ENCODE measurements at regions not wholly inside any gene's neighbourhood (a gene's known extent, or its start where the extent isn't known, plus 50 kb on each side); places are given as distances from the start of the nearest gene placed in this dataset.

GRCh38 chr3:29088579-29088978 is 192.3 kb upstream of the RBMS3 start:
- TF ChIP-seq CTCF (conservative IDR thresholded peaks at IDR 0.05), result no peak
- Mint-ChIP-seq H3K27me3 (ENCODE audit: low read depth) (no peaks in the 10 kb centered on the region), H3K36me3 (ENCODE audit: low read depth) (peaks cover 8% of the 10 kb centered on the region), H3K9me3 (peaks cover 15% of the 10 kb centered on the region), H3K4me1 (no peaks in the 10 kb centered on the region), H3K4me3 (no peak overlapping the region), H3K27ac (ENCODE audit: unreplicated experiment) (no peak overlapping the region)
- DNase-seq (ENCODE audit: low read depth, low spot score), result no peak

- peaks cover 8% of the 10 kb centered on the region for H3K36me3 Mint-ChIP-seq (ENCODE audit: low read depth)
- no peak overlapping the region for H3K4me3 Mint-ChIP-seq
- H3K27me3 Mint-ChIP-seq (ENCODE audit: low read depth), result no peaks in the 10 kb centered on the region
- H3K4me1 Mint-ChIP-seq, result no peaks in the 10 kb centered on the region
- H3K27ac Mint-ChIP-seq (ENCODE audit: unreplicated experiment), result no peak overlapping the region
- peaks cover 15% of the 10 kb centered on the region for H3K9me3 Mint-ChIP-seq
- DNase-seq (ENCODE audit: low read depth, low spot score), result no peak
- TF ChIP-seq CTCF (conservative IDR thresholded peaks at IDR 0.05), result no peak
Measured at GRCh38 chr3:29090912-29091597, 189.8 kb upstream of the RBMS3 start.

- no peak overlapping the region for H3K4me3 Mint-ChIP-seq
- no peak overlapping the region for H3K27ac Mint-ChIP-seq (ENCODE audit: unreplicated experiment)
- no peaks in the 10 kb centered on the region for H3K4me1 Mint-ChIP-seq
- TF ChIP-seq CTCF (conservative IDR thresholded peaks at IDR 0.05), result no peak
- H3K27me3 Mint-ChIP-seq (ENCODE audit: low read depth), result no peaks in the 10 kb centered on the region
- H3K9me3 Mint-ChIP-seq, result peaks cover 20% of the 10 kb centered on the region
- no peak for DNase-seq (ENCODE audit: low read depth, low spot score)
- H3K36me3 Mint-ChIP-seq (ENCODE audit: low read depth), result peaks cover 11% of the 10 kb centered on the region
Measured at GRCh38 chr3:29091599-29092189, 189.2 kb upstream of the RBMS3 start.

- Mint-ChIP-seq H3K36me3 (ENCODE audit: low read depth) (peaks cover 11% of the 10 kb centered on the region), H3K27ac (ENCODE audit: unreplicated experiment) (no peak overlapping the region), H3K9me3 (peaks cover 23% of the 10 kb centered on the region), H3K4me1 (no peaks in the 10 kb centered on the region), H3K4me3 (no peak overlapping the region), H3K27me3 (ENCODE audit: low read depth) (no peaks in the 10 kb centered on the region)
- no peak for TF ChIP-seq CTCF (conservative IDR thresholded peaks at IDR 0.05)
- DNase-seq (ENCODE audit: low read depth, low spot score), result no peak
Measured at GRCh38 chr3:29092348-29092747, 188.5 kb upstream of the RBMS3 start.

GRCh38 chr3:29099296-29099695 is 181.6 kb upstream of the RBMS3 start:
- no peaks in the 10 kb centered on the region for H3K27me3 Mint-ChIP-seq (ENCODE audit: low read depth)
- peaks cover 9% of the 10 kb centered on the region for H3K36me3 Mint-ChIP-seq (ENCODE audit: low read depth)
- no peak overlapping the region for H3K27ac Mint-ChIP-seq (ENCODE audit: unreplicated experiment)
- H3K4me3 Mint-ChIP-seq, result no peak overlapping the region
- H3K4me1 Mint-ChIP-seq, result peaks cover 14% of the 10 kb centered on the region
- H3K9me3 Mint-ChIP-seq, result peaks cover 17% of the 10 kb centered on the region
- TF ChIP-seq CTCF (conservative IDR thresholded peaks at IDR 0.05), result no peak
- no peak for DNase-seq (ENCODE audit: low read depth, low spot score)
